IMR-90 (cell line): ENCODE measurements at regions not wholly inside any gene's neighbourhood (a gene's known extent, or its start where the extent isn't known, plus 50 kb on each side); places are given as distances from the start of the nearest gene placed in this dataset.
A peak's percentile ranks its signal among the peaks of the same experiment; 100 is the strongest.
"Not testable (repeated sequence)": the region's sequence is repeated elsewhere in the genome, so short reads cannot be mapped to it uniquely, and the experiment has no call there.

Experiments used
- ATAC-seq: fragments of 200-7000 bp; cut with Tn5 transposase; 2 replicates; pipeline ENCODE4 v1.9.1; 2020; ENCODE audit warnings: low read depth, mild to moderate bottlenecking, moderate library complexity
- BruUV-seq: library from RNA; stranded (reverse); fragments of 400-500 nt; replicated peaks from 2 replicates; lab custom pipeline; 2021; lab: Mats Ljungman, UMichigan
- CTCF ChIA-PET: fragments of 300-600 bp; formaldehyde crosslinking; extraction: SDS; loops from one replicate; lab custom pipeline; 2021; ENCODE audit warnings: antibody characterized with exemption; lab: Yijun Ruan, JAX
- POLR2A ChIA-PET: fragments of 300-600 bp; sonication (Branson Sonifier 250); formaldehyde crosslinking; loops from one replicate; lab custom pipeline; 2022; ENCODE audit warnings: antibody characterized with exemption; ENCODE audit not compliant: unreplicated experiment; lab: Charles Lee
- DNase-seq: peaks from one replicate; pipeline ENCODE4 v3.0.0; 2013
- H2AFZ ChIP-seq: replicated peaks from 2 replicates; pipeline ENCODE3; 2013; ENCODE audit warnings: low read length, mild to moderate bottlenecking; ENCODE audit not compliant: poor library complexity
- H2AK5ac ChIP-seq: 2 replicates; pipeline ENCODE4 v1.6.1; 2013; ENCODE audit warnings: low read depth, low read length, inconsistent platforms
- H2AK9ac ChIP-seq: replicated peaks from 2 replicates; pipeline ENCODE3; 2013; ENCODE audit warnings: mild to moderate bottlenecking, low read depth, low read length, moderate library complexity; ENCODE audit not compliant: poor library complexity
- H2BK120ac ChIP-seq: 2 replicates; pipeline ENCODE4 v1.6.1; 2013; ENCODE audit warnings: low read depth, low read length, inconsistent platforms
- H2BK15ac ChIP-seq: 3 replicates; pipeline ENCODE4 v1.6.1; 2013; ENCODE audit warnings: low read depth, low read length, inconsistent platforms
- H2BK20ac ChIP-seq: 2 replicates; pipeline ENCODE4 v1.6.1; 2013; ENCODE audit warnings: low read depth, mild to moderate bottlenecking, inconsistent platforms, low read length, moderate library complexity
- H2BK5ac ChIP-seq: 2 replicates; pipeline ENCODE4 v1.6.1; 2013; ENCODE audit warnings: mild to moderate bottlenecking, low read depth, low read length, inconsistent platforms; ENCODE audit not compliant: poor library complexity, severe bottlenecking
- H3K14ac ChIP-seq: replicated peaks from 2 replicates; pipeline ENCODE4 v1.6.1; 2013; ENCODE audit warnings: low read depth, low read length, inconsistent platforms
- H3K18ac ChIP-seq: 2 replicates; pipeline ENCODE4 v1.6.1; 2013; ENCODE audit warnings: low read depth, low read length, control low read depth
- H3K23ac ChIP-seq: 2 replicates; pipeline ENCODE4 v1.6.1; 2013; ENCODE audit warnings: low read depth, low read length, inconsistent platforms
- H3K27ac ChIP-seq: 2 replicates; pipeline ENCODE4 v1.5.1; 2013; ENCODE audit warnings: mild to moderate bottlenecking, control low read depth, low read length; ENCODE audit not compliant: insufficient read depth
- H3K27me3 ChIP-seq: 2 replicates; pipeline ENCODE4 v1.6.1; 2013; ENCODE audit warnings: low read length; ENCODE audit not compliant: control insufficient read depth, insufficient read depth
- H3K36me3 ChIP-seq: 2 replicates; pipeline ENCODE4 v1.6.1; 2013; ENCODE audit warnings: low read length, mixed read lengths; ENCODE audit not compliant: control insufficient read depth, insufficient read depth
- H3K4ac ChIP-seq: 2 replicates; pipeline ENCODE4 v1.6.1; 2013; ENCODE audit warnings: low read depth, low read length, inconsistent platforms
- H3K4me1 ChIP-seq: 2 replicates; pipeline ENCODE4 v1.6.1; 2013; ENCODE audit warnings: low read length, mixed read lengths; ENCODE audit not compliant: control insufficient read depth, insufficient read depth
- H3K4me2 ChIP-seq: 2 replicates; pipeline ENCODE4 v1.6.1; 2013; ENCODE audit warnings: low read depth, mild to moderate bottlenecking, control low read depth, low read length, moderate library complexity
- H3K4me3 ChIP-seq: 2 replicates; pipeline ENCODE4 v1.5.1; 2013; ENCODE audit warnings: low read depth, mild to moderate bottlenecking, control low read depth, low read length, moderate library complexity; ENCODE audit not compliant: insufficient read depth
- H3K56ac ChIP-seq: 2 replicates; pipeline ENCODE4 v1.6.1; 2013; ENCODE audit warnings: low read length, inconsistent platforms; ENCODE audit not compliant: insufficient read depth; ENCODE audit errors: extremely low read depth
- H3K79me1 ChIP-seq, 2 experiments: 2 replicates each; pipeline ENCODE4 v1.6.1; 2013; ENCODE audit warnings: low read length in 2 of 2, inconsistent platforms in 1 of 2, low read depth in 1 of 2
- H3K9ac ChIP-seq: 2 replicates; pipeline ENCODE4 v1.6.1; 2013; ENCODE audit warnings: low read depth, low read length, control low read depth
- H3K9me1 ChIP-seq: 2 replicates; pipeline ENCODE4 v1.6.1; 2013; ENCODE audit warnings: low read length, inconsistent platforms; ENCODE audit not compliant: insufficient read depth
- H3K9me3 ChIP-seq: 2 replicates; pipeline ENCODE4 v1.6.1; 2013; ENCODE audit warnings: low read length; ENCODE audit not compliant: control insufficient read depth, insufficient read depth
- H4K20me1 ChIP-seq: 2 replicates; pipeline ENCODE4 v1.6.1; 2013; ENCODE audit warnings: low read length, inconsistent platforms; ENCODE audit not compliant: insufficient read depth
- H4K5ac ChIP-seq: 2 replicates; pipeline ENCODE4 v1.6.1; 2013; ENCODE audit warnings: mild to moderate bottlenecking, low read depth, low read length, control low read depth
- H4K8ac ChIP-seq, 2 experiments: 2 replicates each; pipeline ENCODE4 v1.6.1; 2013; ENCODE audit warnings: low read depth in 2 of 2, low read length in 2 of 2, control low read depth in 1 of 2, inconsistent platforms in 1 of 2
- H4K91ac ChIP-seq: 2 replicates; pipeline ENCODE4 v1.6.1; 2013; ENCODE audit warnings: low read depth, low read length, inconsistent platforms; ENCODE audit not compliant: insufficient read depth
- BHLHE40 ChIP-seq: fragments of 150-350 bp; IDR thresholded peaks from 2 replicates; pipeline ENCODE4 v1.6.1; 2016; ENCODE audit warnings: mild to moderate bottlenecking, low read depth, low read length
- CEBPB ChIP-seq: IDR thresholded peaks from 2 replicates; pipeline ENCODE4 v1.6.1; 2012; ENCODE audit warnings: low read depth, low read length, improper control_type of control experiment
- FOS ChIP-seq: fragments of 150-350 bp; IDR thresholded peaks from 2 replicates; pipeline ENCODE4 v1.6.1; 2016; ENCODE audit warnings: low read depth, low read length
- MAFK ChIP-seq: IDR thresholded peaks from 2 replicates; pipeline ENCODE4 v1.6.1; 2012; ENCODE audit warnings: low read depth, low read length, improper control_type of control experiment
- MAZ ChIP-seq: IDR thresholded peaks from 2 replicates; pipeline ENCODE4 v1.6.1; 2012; ENCODE audit warnings: low read depth, mild to moderate bottlenecking, low read length, improper control_type of control experiment, moderate library complexity, borderline replicate concordance
- NFE2L2 ChIP-seq: fragments of 150-350 bp; IDR thresholded peaks from 2 replicates; pipeline ENCODE4 v1.6.1; 2016; ENCODE audit warnings: low read depth, mild to moderate bottlenecking, low read length
- RAD21 ChIP-seq: IDR thresholded peaks from 2 replicates; pipeline ENCODE4 v1.6.1; 2012; ENCODE audit warnings: low read length, improper control_type of control experiment
- WGBS, 2 experiments: methylation state at CpG; one replicate each; pipeline versions ENCODE4 v1.1.5 to v1.1.7; 2013; ENCODE audit warnings: missing lambda C conversion rate in 2 of 2; ENCODE audit not compliant: insufficient read length in 1 of 2; ENCODE audit errors: extremely low coverage in 2 of 2; 5-methylcytosine and 5-hydroxymethylcytosine counted together
- dilution Hi-C: fragments of 300-500 bp; cut with HindIII; formaldehyde crosslinking; loops from one replicate; pipeline ENCODE4 v1.14.3; 2018; ENCODE audit warnings: low sequenced_read_pairs; ENCODE audit not compliant: unreplicated experiment
- in situ Hi-C: fragments of 300-500 bp; cut with MboI; formaldehyde crosslinking; loops from 3 replicates; pipeline ENCODE4 v1.14.3; 2019; ENCODE audit warnings: low sequenced_read_pairs, inconsistent platforms, mixed read lengths
- intact Hi-C: fragments of 100-400 bp; cut with micrococcal nuclease; formaldehyde crosslinking; loops from 2 replicates; pipeline ENCODE4 v1.10.0; 2022
- TF ChIP-seq, protein P1 (sequence below): fragments of 150-350 bp; IDR thresholded peaks from 2 replicates; pipeline ENCODE4 v1.6.1; 2017; ENCODE audit warnings: mild to moderate bottlenecking, antibody characterized with exemption, low read length, low read depth

DNA sequence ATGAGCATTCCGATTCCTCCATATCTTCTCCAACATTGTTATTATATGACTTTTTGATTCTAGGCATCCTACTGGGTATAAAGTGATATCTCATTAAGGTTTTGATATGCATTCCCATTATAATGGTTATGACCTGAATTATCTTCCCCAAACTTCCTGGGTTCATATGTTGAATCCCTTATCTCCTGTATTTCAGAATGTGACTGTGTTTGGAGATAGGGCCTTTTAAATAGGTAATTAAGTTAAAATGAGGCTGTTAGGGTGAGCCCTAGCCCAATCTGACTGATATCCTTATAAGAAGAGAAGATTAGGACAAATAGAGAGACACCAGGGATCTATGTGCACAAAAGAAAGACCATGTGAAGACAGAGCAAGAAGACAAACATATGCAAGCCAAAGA lies 96.9 kb upstream of the PMCH start:
- Histone ChIP-seq H2AK5ac (no peak overlapping the region), H2AFZ (no peak overlapping the region), H3K4ac (no peak overlapping the region), H3K27ac (no peak overlapping the region), H3K9me1 (no peaks in the 10 kb centered on the region), H3K27me3 (no peaks in the 10 kb centered on the region), H3K56ac (no peak overlapping the region), H4K8ac (no peak overlapping the region), H3K14ac (no peak overlapping the region), H4K5ac (no peak overlapping the region), H3K18ac (no peak overlapping the region), H2BK5ac (no peak overlapping the region), H3K79me1 (no peaks in the 10 kb centered on the region), H3K9ac (no peak overlapping the region), H3K9me3 (no peaks in the 10 kb centered on the region), H3K4me2 (no peak overlapping the region), H2AK9ac (no peak overlapping the region), H3K4me3 (no peak overlapping the region), H2BK120ac (no peak overlapping the region), H4K20me1 (no peaks in the 10 kb centered on the region), H3K4me1 (no peaks in the 10 kb centered on the region), H2BK15ac (no peak overlapping the region), H3K23ac (no peak overlapping the region), H2BK20ac (no peak overlapping the region), H4K91ac (no peak overlapping the region), H3K36me3 (no peaks in the 10 kb centered on the region)
- CTCF ChIA-PET = no interaction called here
- WGBS, 2 experiments = no CpG with 5 or more reads among the region's 1 CpG
- intact Hi-C loops (no loop called here), dilution Hi-C loops (no loop called here), in situ Hi-C loops (no loop called here)
- ATAC-seq = no peak
- TF ChIP-seq NFE2L2 (no peak), FOS (no peak), MAFK (no peak), RAD21 (no peak), CEBPB (no peak), MAZ (no peak), BHLHE40 (no peak)
- TF ChIP-seq, protein P1, sequence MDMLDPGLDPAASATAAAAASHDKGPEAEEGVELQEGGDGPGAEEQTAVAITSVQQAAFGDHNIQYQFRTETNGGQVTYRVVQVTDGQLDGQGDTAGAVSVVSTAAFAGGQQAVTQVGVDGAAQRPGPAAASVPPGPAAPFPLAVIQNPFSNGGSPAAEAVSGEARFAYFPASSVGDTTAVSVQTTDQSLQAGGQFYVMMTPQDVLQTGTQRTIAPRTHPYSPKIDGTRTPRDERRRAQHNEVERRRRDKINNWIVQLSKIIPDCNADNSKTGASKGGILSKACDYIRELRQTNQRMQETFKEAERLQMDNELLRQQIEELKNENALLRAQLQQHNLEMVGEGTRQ = no peak
- no TSS peak for BruUV-seq
- POLR2A ChIA-PET = no interaction called here
- no peak for DNase-seq

DNA sequence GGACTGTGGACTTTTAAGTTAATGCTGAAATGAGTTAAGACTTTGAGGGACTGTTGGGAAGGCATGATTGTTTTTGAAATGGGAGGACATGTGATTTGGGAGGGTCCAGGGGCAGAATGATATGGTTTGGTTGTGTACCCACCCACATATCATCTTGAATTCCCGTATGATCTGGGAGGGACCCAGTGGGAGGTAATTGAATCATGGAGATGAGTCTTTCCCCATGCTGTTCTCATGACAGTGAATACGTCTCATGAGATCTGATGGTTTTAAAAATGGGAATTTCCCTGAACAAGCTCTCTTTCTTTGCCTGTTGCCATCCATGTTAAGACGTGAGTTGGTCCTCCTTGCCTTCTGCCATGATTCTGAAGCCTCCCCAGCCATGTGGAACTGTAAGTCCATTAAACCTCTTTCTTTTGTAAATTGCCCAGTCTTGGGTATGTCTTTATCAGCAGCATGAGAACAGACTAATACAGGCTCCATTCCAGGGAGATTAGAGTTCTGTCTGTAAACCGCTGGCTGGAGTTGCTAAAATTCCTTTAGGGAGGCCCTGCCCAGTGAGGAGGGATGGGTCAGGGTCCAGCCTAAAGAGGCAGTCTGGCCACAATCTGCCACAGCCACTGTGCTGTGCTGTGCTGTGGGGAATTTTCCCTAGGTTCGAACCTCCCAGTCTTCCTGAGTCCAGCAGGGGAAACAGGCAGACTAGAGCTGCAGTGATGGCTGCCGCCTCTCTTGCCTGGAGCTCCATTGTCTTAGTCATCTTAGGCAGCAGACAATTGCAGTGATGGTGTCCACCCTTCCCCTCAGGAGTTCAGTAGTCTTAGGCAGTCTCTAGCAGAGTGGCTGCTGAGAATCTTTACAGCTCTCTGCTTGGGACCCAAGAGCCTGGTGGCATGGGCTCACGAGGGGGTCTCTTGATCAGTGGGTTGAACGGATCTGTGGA lies 94.1 kb upstream of the PMCH start:
- H2BK120ac ChIP-seq, dilution Hi-C loops, H4K20me1 ChIP-seq, in situ Hi-C loops, H4K8ac ChIP-seq, H3K9me3 ChIP-seq, H4K91ac ChIP-seq, H4K5ac ChIP-seq, H3K14ac ChIP-seq, H2BK5ac ChIP-seq, H3K9ac ChIP-seq, H3K4me1 ChIP-seq, H2AK5ac ChIP-seq, H3K79me1 ChIP-seq, intact Hi-C loops, H3K56ac ChIP-seq, H3K9me1 ChIP-seq, H2AFZ ChIP-seq, H3K23ac ChIP-seq, H2BK20ac ChIP-seq, POLR2A ChIA-PET, H3K27me3 ChIP-seq, H3K4me3 ChIP-seq, DNase-seq, H3K18ac ChIP-seq, CTCF ChIA-PET, H3K4ac ChIP-seq, H3K4me2 ChIP-seq, H3K36me3 ChIP-seq, H2BK15ac ChIP-seq, H2AK9ac ChIP-seq, BruUV-seq, H3K27ac ChIP-seq: not testable (repeated sequence)
- ATAC-seq = peak; percentile 66
- WGBS, 2 experiments = 68% methylated on average over 2 of the region's 8 CpGs; no CpG with 5 or more reads in 1 of the 2 experiments
